CD4-positive, alpha-beta T cell treated with Interleukin-2 at 100 ng/mL for 4 hours (primary cell): ENCODE measurements at regions not wholly inside any gene's neighbourhood (a gene's known extent, or its start where the extent isn't known, plus 50 kb on each side); places are given as distances from the start of the nearest gene placed in this dataset.

ENCODE experiments used
- DNase-seq: peaks from one replicate; pipeline ENCODE4 v3.0.0-alpha.2; 2020; ENCODE audit warnings: low spot score

DNA sequence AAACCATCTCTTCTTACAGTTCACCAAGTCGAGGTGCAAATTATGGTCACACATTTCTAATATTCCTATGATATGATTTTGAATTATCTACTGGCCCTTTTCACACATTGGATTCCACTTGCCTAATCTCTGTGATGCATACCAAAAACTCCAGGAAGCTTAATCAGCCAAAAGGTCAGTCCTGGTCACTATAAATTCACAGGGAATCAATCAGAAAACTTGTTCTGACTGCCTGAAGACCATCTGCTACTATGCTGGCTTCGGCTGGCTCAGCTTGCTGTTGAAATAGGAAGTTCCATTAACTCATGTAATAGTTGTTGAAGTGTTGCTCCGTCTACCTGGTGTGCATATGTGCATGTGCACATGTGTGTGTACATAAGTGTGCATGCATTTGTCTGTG lies 142.8 kb upstream of the FLRT2 start:
- DNase-seq: no peak

DNA sequence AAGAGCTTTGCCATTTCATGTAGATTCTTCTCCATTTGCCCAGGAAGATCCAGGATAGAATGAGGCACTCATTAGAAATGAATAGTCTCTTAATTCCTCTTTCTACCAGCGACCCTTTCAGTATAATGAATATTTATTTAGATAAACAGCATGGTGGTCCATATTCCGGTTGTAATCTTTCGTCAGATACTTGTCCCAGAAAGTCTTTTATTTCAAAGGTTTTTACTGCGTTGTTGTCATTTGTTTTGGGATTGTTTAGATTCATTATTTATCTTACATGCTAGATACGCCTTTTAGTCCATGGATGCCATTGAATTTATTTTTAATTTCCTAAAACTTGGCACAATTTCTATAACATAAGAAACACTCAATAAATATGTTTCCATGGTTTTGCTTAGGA lies 139.7 kb upstream of the FLRT2 start:
- DNase-seq: no peak

DNA sequence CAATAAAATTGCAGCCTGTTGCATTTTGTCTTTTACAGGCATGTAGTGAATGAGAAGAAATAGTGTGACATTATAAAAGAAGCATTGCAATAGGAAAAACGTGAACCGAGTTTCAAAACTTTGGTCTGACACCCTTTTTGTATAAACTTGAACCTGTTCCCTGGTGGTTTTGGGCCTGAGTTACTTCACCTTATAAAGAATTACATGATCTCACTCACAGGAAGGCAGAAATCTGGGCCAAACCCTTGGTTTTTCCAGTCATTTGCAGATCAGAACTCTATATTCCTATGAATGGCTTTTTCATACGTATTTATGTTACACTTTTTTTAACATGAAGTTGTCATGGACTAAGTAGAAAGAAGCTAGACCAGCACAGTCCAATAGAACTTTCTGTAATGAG lies 138.5 kb upstream of the FLRT2 start:
- DNase-seq: no peak

DNA sequence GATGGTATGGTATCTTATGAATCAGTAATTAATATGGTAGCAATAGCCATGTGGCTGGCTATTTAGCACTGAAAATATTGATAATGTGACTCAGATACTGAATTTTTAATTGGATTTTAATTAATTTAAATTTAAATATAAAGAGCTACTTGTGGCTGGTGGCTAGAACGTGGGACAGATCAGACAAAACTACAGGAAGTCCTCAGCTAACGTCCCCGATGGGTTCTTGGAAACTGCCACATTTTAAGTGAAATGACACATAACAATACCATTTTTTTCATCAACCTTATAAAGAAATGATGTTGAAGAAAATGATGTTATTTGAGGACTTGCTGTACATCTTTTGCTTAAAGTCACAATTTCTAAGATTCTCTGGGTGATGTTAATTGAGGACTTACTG lies 138.1 kb upstream of the FLRT2 start:
- no peak for DNase-seq

DNA sequence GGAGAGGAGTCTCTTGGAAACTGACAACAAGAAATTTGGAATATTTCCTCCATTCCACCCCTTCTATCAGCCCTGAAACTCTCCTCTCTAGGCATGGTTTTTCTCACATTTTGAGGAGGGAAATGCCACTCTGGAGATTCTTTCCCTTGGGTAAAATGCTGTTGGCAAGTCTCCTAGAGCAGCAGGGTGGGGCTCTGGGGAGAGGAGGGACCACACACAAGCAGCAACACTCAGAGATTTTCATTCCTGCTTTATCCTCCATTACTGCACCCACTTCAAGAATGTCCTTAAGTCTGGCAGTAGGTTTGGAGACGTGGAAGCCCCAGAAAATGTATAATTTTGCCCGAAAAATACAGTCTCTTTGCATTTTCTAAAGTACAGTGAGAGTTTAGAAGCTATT lies 130.8 kb upstream of the FLRT2 start:
- DNase-seq: no peak

GRCh38 chr14:85400678-85401077 lies 129.3 kb upstream of the FLRT2 start:
- no peak for DNase-seq

DNA sequence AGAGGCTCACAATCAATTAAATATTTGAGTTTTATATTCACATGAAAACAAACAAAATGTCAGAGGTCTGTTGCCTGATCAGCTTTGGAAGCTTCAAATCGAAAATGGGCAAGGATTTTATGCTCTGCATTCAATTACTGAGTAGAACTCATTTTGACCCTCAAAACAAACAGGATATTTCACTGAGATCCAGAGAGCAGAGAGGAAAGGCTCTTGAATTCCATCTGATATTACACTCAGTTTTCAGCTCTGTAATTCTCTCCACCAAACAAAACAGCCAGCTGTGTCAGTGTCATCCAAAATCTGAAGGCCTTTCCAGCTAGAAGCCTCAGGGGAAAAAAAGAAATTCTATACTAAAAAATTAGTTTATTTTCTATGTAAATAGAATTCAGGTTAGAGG lies 128.6 kb upstream of the FLRT2 start:
- no peak for DNase-seq

DNA sequence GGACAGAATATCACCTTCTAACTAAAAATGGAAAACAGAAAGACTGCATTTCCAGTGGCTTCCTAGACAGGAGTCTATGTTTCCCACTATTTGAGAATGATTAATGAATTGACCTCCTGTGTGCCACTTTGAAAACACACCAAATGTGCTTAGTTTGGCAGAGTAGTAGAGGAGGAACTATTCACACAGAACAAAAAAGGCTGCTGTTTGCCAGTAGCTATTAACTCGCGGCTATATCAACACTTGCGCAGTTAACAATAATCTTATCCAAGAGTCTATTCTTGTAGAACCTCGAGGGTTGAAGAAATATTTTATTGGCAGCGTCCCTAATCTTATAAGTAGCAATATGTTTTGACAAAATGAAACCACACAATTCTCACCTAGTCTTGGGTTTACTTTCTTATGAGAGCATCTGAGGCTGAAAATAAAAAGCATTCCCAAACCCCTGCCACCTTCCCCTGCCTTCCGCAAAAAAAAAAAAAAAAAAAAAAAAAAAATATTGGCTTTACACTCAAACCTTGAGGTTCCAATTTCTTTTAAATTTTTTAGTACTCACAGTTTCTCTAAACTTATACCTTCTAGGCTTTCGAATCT lies 127.3 kb upstream of the FLRT2 start:
- no peak for DNase-seq

- no peak for DNase-seq
These were observed 120.3 kb upstream of the FLRT2 start for GRCh38 chr14:85409481-85410210.

DNA sequence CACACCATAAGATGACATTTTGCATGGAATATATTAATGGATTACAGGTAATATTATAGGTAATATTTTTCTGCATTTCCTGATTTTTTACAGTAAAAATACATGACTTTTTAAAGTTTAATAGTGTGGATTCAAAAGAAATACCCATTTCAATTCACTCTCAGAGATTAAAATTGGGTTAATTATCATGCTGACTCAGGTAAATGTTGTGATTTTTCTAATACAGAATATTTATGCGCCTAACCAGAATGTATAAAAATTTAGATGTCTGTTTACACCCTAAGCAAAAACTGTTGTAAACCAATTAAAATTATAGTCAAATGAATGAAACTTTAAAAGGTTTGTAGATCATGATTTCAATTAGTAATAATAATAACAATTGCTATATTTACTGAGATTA lies 117.2 kb upstream of the FLRT2 start:
- DNase-seq: no peak

- no peak for DNase-seq
These were observed 116.0 kb upstream of the FLRT2 start for GRCh38 chr14:85413836-85414526.

GRCh38 chr14:85415015-85415712 lies 114.8 kb upstream of the FLRT2 start:
- no peak for DNase-seq

DNA sequence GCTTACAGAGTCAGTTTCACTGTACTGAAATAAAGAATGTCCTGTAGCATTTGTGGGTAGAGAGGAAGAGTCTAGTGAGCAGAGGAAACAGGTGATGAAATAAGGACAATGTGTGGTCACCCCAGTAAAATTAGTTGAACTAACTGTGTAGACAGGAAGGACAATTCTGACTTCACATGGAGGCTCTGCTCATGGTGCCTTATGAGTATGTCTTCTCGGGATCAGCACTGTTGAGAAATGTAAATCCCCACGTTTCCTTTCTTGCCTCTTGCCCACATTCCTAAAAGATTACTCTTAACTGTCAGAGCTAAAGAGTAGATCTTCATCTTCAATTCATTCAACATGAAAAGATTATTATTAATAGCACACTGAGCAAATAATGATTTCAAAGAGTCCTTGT lies 113.2 kb upstream of the FLRT2 start:
- no peak for DNase-seq

- DNase-seq: no peak
These were observed 112.5 kb upstream of the FLRT2 start for GRCh38 chr14:85417396-85417795.

DNA sequence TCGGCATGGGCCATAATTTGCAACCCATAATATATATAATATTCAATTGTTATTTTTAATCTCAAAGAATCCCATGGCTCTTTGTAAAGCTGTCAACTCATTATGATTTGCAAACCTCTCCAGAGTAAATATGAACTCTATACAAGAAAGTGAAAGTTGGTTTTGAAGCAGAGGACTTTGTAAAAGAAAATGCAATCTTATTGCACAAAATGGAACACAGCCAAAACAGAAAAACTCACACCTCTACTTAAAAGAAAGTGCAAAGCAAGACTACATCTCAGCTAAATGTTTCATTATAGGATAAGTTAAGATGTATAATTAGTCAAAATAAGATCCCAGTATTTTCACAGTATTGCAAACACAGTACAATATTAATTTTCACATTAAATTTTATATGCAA lies 111.2 kb upstream of the FLRT2 start:
- DNase-seq: no peak

DNA sequence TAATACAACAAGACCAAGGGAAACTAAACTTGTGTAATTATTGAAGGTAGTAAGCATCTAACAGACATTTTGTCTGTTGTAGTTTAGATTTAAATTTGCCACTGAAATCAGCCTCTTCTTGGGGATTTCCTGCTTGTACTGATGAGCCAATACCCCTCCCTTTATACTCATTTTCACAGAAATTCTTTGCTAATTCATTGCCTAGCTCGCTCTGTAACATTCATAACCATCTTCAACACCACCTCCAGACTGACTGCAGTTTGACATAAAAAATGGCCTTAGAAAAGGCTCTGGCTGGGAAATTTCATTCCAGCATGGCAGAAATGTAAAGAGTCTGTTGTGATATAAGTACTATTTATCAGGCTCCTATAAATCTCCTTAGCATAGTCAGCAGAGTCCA lies 109.7 kb upstream of the FLRT2 start:
- DNase-seq: no peak

- no peak for DNase-seq
These were observed 109.2 kb upstream of the FLRT2 start for GRCh38 chr14:85420707-85421106.

DNA sequence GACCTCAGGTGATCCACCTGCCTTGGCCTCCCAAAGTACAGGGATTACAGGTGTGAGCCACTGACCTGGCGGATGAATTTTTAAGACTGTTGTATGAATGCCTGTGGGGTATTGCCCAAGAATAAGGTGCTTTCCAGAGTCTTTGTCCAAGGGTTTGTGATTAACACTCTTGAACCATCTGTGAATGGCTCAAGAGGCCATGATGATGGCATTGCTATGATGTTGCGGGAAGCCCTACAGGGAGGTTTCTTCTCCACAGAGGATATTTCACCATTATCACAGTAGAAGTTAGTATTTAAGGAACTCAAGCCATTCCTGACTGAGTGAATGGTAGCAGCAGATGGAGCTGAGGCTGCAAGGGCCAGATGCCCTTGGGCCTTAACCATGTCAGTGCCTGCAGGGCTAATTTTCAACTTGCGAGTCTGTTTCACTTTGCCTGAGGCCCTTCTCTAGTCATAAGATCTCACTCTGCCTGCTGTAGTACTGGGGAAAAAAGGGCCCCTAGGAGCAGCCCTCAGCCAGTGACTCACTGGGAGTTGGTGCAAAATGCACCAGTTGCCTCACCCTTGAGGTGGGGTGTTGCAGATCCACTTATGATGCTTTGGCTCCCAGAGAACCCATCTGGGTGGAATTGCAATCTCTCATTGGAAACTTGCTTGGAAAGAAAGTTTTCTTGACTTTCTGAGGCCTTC lies 108.6 kb upstream of the FLRT2 start:
- DNase-seq: no peak

- no peak for DNase-seq
These were observed 106.1 kb upstream of the FLRT2 start for GRCh38 chr14:85423889-85424288.

- DNase-seq: no peak
These were observed 104.4 kb upstream of the FLRT2 start for GRCh38 chr14:85425507-85425906.

DNA sequence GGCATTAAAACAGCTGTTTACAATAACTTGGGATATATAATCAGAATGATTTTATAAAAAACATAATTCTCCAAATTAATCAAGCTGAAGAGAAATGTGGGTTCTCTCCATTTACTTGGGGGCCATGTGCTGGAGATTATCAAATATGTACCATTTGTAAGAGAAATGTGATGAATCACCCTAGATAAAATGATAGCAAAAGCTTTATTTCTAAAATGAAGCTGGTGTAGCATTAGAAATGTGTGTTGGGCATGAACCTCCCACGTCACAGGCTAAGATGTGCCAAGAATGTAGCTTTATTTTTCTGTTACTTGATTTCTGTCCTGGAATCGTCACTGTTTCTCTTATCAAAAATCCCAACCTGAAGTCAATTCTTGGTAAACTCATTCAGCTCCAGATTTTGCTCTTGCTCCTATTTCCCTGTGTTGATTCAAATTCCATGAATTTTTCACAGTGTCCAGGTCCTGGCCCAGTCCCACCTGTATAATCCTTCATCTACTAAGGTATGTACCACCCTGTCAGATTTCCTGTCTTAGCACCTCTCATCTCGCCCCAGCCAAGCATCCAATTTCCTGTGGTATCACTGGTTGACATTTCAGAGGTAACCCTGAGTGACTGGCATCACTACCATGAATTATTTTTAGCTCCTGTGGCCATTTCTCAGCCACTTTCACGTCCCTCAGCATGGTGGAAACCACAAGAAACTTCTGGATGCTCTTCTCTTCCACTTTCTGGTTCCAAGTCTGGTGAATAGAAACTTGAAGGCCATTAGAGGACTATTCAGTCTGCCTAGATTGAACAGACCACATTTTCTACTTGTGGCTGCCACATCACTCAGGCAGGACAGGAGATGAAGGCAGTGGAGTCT lies 103.6 kb upstream of the FLRT2 start:
- DNase-seq: no peak
